BLaER1 treated with 17β-estradiol and CSF1 and Interleukin-3, amounts not matched to agents 10 nM and 100 nM (cell line): ENCODE measurements at regions not wholly inside any gene's neighbourhood (a gene's known extent, or its start where the extent isn't known, plus 50 kb on each side); places are given as distances from the start of the nearest gene placed in this dataset.

Experiments used
- H3K27ac ChIP-seq, 11 experiments: shearing (Covaris generic); formaldehyde crosslinking; 2 replicates each; pipeline ENCODE4 v1.8.1; 2022
- H3K27me3 ChIP-seq, 11 experiments: shearing (Covaris generic); formaldehyde crosslinking; 2 replicates each; pipeline ENCODE4 v1.8.1; 2022
- H3K36me3 ChIP-seq, 11 experiments: shearing (Covaris generic); formaldehyde crosslinking; 2 replicates each; pipeline ENCODE4 v1.8.1; 2022
- H3K4me1 ChIP-seq, 10 experiments: shearing (Covaris generic); formaldehyde crosslinking; 2 replicates each; pipeline ENCODE4 v1.8.1; 2022
- H3K4me2 ChIP-seq, 11 experiments: shearing (Covaris generic); formaldehyde crosslinking; 2 replicates each; pipeline ENCODE4 v1.8.1; 2022
- H3K4me3 ChIP-seq, 10 experiments: shearing (Covaris generic); formaldehyde crosslinking; 2 replicates each; pipeline ENCODE4 v1.8.1; 2022
- H3K9ac ChIP-seq, 11 experiments: shearing (Covaris generic); formaldehyde crosslinking; 2 replicates each; pipeline ENCODE4 v1.8.1; 2022
- H3K9me3 ChIP-seq, 11 experiments: shearing (Covaris generic); formaldehyde crosslinking; replicated peaks in 1 of 11; 2 replicates each; pipeline ENCODE4 v1.8.1; 2022
- H4K20me1 ChIP-seq, 11 experiments: shearing (Covaris generic); formaldehyde crosslinking; 2 replicates each; pipeline ENCODE4 v1.8.1; 2022
- Cebpa-rat ChIP-seq, 11 experiments: shearing (Covaris generic); IDR thresholded peaks; 2 replicates each; pipeline ENCODE4 v1.8.1; 2022

DNA sequence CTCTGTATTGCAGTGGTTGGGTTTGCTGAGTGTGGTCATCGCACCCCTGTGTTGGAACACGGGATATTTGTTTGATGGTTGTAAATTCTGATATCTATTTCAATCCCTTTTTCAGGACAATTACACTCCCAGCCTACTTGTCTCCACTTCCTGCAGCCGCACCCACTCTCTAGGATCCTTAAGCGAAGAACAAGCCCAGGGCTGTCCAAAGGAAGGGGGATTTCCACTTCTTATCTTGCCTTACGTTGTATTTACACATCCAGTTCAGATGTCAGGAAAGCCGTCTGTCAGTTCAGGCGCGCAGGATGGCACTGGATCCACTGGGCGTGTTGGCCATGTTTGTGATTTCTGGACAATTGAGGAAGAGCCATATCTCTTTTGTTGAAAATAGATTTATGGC is 834.5 kb upstream of the SALL3 start:
- no peaks in the 10 kb centered on the region for H4K20me1 ChIP-seq
- TF ChIP-seq Cebpa-rat (IDR thresholded peaks at IDR 0.05), result no peak
- H3K27ac ChIP-seq, result no peak overlapping the region
- H3K27me3 ChIP-seq, result no peaks in the 10 kb centered on the region
- H3K36me3 ChIP-seq, result no peaks in the 10 kb centered on the region
- no peak overlapping the region for H3K4me3 ChIP-seq
- no peak overlapping the region for H3K9ac ChIP-seq
- H3K9me3 ChIP-seq, result peaks cover 0 to 20% (median 9%) of the 10 kb centered on the region in 11 experiments; a peak in 11 of 22 replicates
- no peak overlapping the region for H3K4me2 ChIP-seq
- no peaks in the 10 kb centered on the region for H3K4me1 ChIP-seq

DNA sequence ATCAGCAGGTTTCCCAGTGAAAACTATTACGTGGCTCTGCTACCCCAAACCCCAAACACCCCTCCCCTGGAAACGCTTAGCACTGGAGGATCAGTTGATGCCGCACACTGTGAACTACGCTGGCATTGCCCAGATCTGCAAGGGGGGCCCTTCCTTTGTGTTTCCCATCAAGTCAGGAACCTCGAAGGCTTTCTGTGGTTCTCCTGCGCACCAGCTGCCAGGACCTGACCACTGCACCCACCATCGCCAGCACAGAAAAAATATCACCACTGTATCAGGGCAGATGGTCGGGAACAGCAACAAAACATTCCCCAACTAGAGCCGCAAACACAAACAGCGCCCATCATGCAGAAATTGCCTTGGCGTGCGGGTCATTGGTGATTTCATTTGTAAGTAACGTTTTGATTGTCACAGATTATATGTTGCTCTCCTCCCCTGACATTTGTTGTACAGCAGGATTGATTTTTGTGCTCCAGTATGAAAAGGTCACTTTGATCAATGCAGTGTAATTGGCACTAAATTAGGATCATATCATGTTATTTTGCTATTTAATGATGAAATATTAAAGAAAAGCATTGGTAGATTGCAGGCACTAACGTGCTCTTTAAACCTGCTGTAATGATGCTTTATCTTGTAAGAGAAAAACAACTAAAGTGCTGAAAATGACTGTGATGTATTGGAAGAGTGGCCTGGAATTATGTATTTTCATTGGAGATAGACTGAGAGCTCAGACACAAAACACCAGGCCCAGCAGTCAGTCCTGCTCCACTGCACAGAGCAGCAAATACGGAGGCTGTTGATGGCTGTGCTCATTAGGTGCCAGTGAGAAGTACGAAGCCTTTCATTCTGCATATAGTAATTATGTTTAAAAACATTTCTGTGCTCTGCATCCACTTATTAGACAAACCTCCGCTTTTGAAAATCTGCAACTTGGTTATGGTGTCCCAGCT is 833.2 kb upstream of the SALL3 start:
- Histone ChIP-seq H3K9me3 (peaks cover 0 to 27% (median 9%) of the 10 kb centered on the region in 11 experiments; a peak in 11 of 22 replicates), H3K9ac (no peak overlapping the region), H3K4me2 (no peak overlapping the region), H3K4me1 (no peaks in the 10 kb centered on the region), H4K20me1 (no peaks in the 10 kb centered on the region), H3K36me3 (no peaks in the 10 kb centered on the region), H3K4me3 (no peak overlapping the region), H3K27me3 (no peaks in the 10 kb centered on the region), H3K27ac (no peak overlapping the region)
- TF ChIP-seq Cebpa-rat (IDR thresholded peaks at IDR 0.05), result no peak

DNA sequence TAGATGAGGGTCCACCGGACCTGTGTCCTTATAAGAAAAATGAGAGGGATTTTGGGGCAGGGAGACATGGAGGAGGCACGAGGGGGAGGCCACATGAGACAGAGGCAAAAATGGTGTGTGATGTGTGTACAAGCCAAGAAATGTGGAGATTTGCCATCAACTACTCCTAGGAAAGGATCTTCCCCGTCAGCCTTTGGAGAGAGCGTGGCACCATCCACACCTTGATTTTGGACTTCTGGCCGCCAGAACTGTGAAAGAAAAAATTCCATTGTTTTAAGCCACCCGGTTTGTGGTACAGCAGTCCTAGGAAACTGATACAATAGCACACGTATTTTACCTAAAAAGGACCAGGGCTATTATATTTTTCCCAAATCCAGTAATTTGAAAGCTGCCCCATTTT is 829.0 kb upstream of the SALL3 start:
- H3K4me2 ChIP-seq, result no peak overlapping the region
- no peak overlapping the region for H3K9ac ChIP-seq
- H3K27me3 ChIP-seq, result peaks cover 0 to 5% (median 0%) of the 10 kb centered on the region in 11 experiments; a peak in 1 of 22 replicates
- H3K4me1 ChIP-seq, result no peaks in the 10 kb centered on the region
- H3K4me3 ChIP-seq, result no peak overlapping the region
- no peak for TF ChIP-seq Cebpa-rat (IDR thresholded peaks at IDR 0.05)
- H3K36me3 ChIP-seq, result no peaks in the 10 kb centered on the region
- 0 out of 22 replicates have a peak, but pooled peaks cover 0 to 4% (median 0%) of the 10 kb centered on the region in 11 experiments for H4K20me1 ChIP-seq
- H3K27ac ChIP-seq, result no peak overlapping the region
- peaks cover 0 to 27% (median 9%) of the 10 kb centered on the region in 11 experiments; a peak in 11 of 22 replicates for H3K9me3 ChIP-seq

DNA sequence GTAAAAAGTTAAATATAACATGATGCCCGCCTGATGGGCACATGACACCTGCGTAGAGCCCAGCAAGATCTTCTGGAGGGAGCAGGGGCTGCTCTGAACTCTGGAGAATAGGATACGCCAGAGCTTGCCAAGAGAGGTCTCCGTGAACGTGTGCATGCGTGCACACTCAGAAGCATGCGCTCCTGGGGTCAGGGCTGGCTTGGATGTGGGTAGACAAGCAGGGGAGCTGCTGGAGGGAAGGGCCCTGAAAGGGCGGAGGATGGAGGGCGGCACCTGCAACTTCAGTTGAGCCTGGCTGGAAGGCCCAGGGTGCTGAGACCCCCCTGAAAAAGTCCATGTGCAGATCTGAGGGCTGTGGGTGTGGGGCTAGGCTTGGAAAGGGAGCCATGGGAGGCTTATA is 828.4 kb upstream of the SALL3 start:
- Histone ChIP-seq H3K36me3 (no peaks in the 10 kb centered on the region), H3K27me3 (peaks cover 0 to 5% (median 0%) of the 10 kb centered on the region in 11 experiments; a peak in 1 of 22 replicates), H3K4me1 (no peaks in the 10 kb centered on the region), H3K4me2 (no peak overlapping the region), H3K9ac (no peak overlapping the region), H3K27ac (no peak overlapping the region), H3K4me3 (no peak overlapping the region), H3K9me3 (peaks cover 0 to 27% (median 9%) of the 10 kb centered on the region in 11 experiments; a peak in 11 of 22 replicates), H4K20me1 (0 out of 22 replicates have a peak, but pooled peaks cover 0 to 4% (median 0%) of the 10 kb centered on the region in 11 experiments)
- TF ChIP-seq Cebpa-rat (IDR thresholded peaks at IDR 0.05), result no peak

DNA sequence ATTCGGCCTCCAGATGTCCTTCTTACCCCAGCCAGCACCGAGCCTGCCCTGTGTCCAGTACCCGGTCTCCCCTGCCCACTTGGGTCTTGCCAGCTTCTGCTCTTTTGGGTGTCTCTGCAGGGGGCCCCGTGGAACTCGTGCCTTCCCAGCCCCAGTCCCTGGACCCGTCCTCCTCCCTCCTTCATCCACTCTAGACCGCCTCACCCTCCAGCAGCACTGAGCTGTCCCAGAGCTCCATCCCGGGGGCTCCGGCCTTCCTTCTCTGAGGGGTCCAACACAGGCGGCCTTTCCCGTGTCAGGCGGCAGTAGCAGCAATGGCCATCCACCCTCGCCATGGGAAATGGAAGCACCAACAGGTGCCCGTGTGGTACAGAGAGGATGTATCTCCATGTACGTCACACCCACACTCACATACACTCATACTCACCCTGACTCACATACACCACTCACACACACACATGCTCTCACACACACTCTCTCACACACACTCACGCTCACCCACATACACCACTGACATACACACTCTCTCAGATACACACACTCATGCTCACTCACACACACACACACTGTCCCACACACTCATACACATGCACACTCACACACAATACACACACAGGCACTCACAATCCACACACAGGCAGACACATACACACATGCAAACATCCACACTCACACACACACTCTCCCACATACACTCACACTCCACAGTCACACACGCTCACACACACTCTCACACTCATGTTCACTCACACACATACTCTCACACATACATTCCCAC is 827.5 kb upstream of the SALL3 start:
- Histone ChIP-seq H3K9ac (no peak overlapping the region), H3K4me1 (no peaks in the 10 kb centered on the region), H4K20me1 (0 out of 22 replicates have a peak, but pooled peaks cover 0 to 4% (median 0%) of the 10 kb centered on the region in 11 experiments), H3K27me3 (peaks cover 0 to 5% (median 0%) of the 10 kb centered on the region in 11 experiments; a peak in 1 of 22 replicates), H3K9me3 (peaks cover 0 to 27% (median 9%) of the 10 kb centered on the region in 11 experiments; a peak in 11 of 22 replicates), H3K4me2 (no peak overlapping the region), H3K4me3 (no peak overlapping the region), H3K36me3 (no peaks in the 10 kb centered on the region), H3K27ac (no peak overlapping the region)
- TF ChIP-seq Cebpa-rat (IDR thresholded peaks at IDR 0.05), result no peak

DNA sequence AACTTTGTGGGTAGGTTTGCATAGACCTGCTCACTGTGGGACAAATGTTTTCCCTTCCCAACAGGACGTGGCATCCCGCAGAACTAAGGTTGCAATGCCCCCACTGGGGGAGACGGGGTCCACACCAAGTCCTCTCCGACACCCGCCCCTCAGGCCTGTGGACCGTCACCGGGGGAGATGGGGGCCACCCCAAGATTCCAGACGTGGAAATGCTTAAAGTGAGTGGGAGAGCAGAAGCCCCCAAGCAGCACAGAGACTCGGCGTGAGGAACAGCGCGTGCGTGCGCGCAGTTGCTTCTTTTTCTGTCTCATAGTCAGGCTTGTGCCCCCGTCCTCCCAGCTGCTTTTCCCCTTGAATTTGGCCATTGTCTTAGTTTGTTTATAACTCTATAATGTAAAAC is 826.3 kb upstream of the SALL3 start:
- Histone ChIP-seq H3K9ac (no peak overlapping the region), H3K4me3 (no peak overlapping the region), H4K20me1 (0 out of 22 replicates have a peak, but pooled peaks cover 0 to 4% (median 0%) of the 10 kb centered on the region in 11 experiments), H3K36me3 (no peaks in the 10 kb centered on the region), H3K4me2 (no peak overlapping the region), H3K27me3 (peaks cover 0 to 5% (median 0%) of the 10 kb centered on the region in 11 experiments; a peak in 1 of 22 replicates), H3K9me3 (peaks cover 0 to 25% (median 9%) of the 10 kb centered on the region in 11 experiments; a peak in 11 of 22 replicates), H3K27ac (no peak overlapping the region), H3K4me1 (no peaks in the 10 kb centered on the region)
- no peak for TF ChIP-seq Cebpa-rat (IDR thresholded peaks at IDR 0.05)

DNA sequence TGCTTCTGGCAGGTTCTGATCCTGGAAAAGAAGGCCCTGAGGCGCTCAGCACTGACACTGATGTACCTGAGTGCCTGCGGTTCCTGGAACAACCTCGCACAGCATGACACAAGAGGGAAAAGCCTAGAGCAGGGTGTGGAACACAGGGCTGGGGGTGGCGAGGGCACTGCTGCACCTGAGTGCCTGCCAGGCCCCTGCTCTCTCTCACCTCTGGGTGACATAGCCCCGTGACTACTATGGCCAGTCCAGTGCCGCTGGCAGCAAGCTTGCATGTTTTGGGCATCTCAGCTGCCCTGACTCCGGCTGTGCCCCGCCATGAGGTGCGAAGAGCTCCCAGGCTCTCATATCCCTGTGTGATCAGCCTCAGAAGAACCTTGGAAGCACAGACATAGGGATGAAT is 825.2 kb upstream of the SALL3 start:
- H3K9me3 ChIP-seq, result peaks cover 0 to 14% (median 0%) of the 10 kb centered on the region in 11 experiments; a peak in 3 of 22 replicates
- H3K4me3 ChIP-seq, result no peak overlapping the region
- H3K9ac ChIP-seq, result no peak overlapping the region
- H4K20me1 ChIP-seq, result 0 out of 22 replicates have a peak, but pooled peaks cover 0 to 4% (median 0%) of the 10 kb centered on the region in 11 experiments
- peaks cover 0 to 5% (median 0%) of the 10 kb centered on the region in 11 experiments; a peak in 1 of 22 replicates for H3K27me3 ChIP-seq
- H3K27ac ChIP-seq, result no peak overlapping the region
- TF ChIP-seq Cebpa-rat (IDR thresholded peaks at IDR 0.05), result no peak
- H3K4me1 ChIP-seq, result no peaks in the 10 kb centered on the region
- H3K36me3 ChIP-seq, result no peaks in the 10 kb centered on the region
- H3K4me2 ChIP-seq, result no peak overlapping the region

DNA sequence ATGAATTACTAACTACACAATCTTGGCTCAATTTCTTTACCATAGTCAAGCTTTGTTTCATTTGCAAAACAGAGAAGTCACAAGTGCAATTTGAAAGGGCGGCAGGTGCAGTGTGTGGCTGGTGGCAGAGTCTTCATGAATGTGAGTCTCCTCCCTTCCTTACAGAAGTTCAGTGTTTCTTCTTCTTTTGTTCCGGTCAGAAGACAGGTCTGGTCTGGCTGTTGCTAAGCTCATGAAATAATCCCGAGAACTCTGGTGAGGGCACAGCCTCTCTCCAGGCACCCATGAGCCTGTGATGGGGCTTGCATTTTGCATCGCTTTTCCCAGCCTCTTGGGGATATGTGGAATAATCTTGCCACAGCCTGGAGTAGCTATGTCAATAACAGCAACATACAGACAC is 824.8 kb upstream of the SALL3 start:
- Histone ChIP-seq H3K36me3 (no peaks in the 10 kb centered on the region), H3K9ac (no peak overlapping the region), H3K4me2 (no peak overlapping the region), H4K20me1 (0 out of 22 replicates have a peak, but pooled peaks cover 0 to 4% (median 0%) of the 10 kb centered on the region in 11 experiments), H3K4me1 (no peaks in the 10 kb centered on the region), H3K27me3 (peaks cover 0 to 5% (median 0%) of the 10 kb centered on the region in 11 experiments; a peak in 1 of 22 replicates), H3K4me3 (no peak overlapping the region), H3K9me3 (peaks cover 0 to 10% (median 0%) of the 10 kb centered on the region in 11 experiments; a peak in 1 of 22 replicates), H3K27ac (no peak overlapping the region)
- TF ChIP-seq Cebpa-rat (IDR thresholded peaks at IDR 0.05), result no peak
